Superior temporal gyrus (tissue), 1 donor: ENCODE measurements at regions not wholly inside any gene's neighbourhood (a gene's known extent, or its start where the extent isn't known, plus 50 kb on each side); places are given as distances from the start of the nearest gene placed in this dataset.

Experiments
- DNase-seq: peaks from one replicate; pipeline ENCODE4 v3.0.0-alpha.2; 2016; ENCODE audit errors: extremely low spot score

DNA sequence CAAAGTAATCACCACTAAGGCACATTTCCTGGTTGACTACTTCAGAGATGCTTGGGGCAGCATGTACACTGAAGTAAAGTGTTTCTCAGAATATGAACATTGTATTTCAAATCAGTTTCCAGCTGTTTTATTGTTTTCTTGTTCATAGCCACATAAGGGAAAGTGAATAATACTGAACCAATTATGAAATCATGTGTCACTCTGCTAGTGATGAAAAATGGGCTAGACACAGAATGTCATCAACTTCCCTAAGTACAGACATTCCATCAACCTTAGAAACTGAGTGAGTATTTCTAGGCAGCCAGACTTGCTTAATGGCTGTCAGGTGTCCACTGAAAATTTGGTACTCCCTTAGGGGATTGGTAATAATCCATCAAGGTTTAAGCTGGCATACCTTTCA is 603.5 kb downstream of the ARL4A start:
- DNase-seq = no peak

DNA sequence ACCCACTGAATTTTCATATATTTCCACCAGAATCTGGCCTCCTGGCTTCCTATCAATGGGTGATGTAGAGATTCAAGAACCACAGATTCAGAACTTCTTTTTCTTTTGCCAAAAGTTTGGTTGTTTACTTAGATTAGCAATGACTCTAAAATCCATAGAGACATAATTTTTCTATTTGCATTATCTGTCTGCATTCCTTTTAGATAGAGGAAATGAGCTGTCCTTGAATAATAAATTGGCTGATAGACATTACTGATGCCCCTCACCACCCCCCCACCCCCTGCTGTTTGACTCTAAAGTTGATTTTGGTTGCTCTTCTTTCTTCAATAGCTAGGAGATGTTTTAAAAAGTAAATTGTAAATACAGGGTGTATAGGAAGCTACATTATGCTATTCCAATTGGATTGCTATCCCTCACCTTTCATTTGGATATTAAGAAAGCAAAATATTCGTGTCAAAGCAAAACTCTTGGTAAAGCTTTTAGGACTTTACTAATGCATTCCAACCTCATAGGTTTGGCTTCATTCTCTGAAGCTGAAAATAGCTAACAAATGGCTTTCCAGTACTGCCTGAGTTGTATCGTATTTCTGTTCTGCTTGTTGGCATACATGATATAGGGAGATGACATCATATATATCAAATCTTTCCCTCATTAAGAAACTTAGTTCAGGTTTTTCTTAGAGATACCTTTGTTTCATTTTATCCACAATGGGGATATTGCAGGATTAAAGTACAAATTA is 606.0 kb downstream of the ARL4A start:
- no peak for DNase-seq

DNA sequence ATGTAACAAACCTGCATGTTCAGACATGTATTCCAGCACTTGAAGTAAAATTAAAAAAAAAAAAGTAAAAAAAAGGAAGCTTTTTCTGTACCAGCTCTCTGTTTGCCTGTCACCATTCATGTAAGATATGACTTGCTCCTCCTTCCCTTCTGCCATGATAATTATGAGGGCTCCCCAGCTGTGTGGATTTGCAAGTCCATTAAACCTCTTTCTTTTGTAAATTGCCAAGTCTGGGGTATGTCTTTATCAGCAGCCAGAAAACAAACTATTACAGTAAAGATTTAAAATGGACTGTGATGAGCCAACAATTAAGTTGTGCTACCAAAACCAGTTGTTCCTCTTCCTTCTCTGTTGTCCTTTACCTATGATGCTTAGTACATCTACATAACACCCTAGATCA is 619.6 kb downstream of the ARL4A start:
- DNase-seq = no peak

DNA sequence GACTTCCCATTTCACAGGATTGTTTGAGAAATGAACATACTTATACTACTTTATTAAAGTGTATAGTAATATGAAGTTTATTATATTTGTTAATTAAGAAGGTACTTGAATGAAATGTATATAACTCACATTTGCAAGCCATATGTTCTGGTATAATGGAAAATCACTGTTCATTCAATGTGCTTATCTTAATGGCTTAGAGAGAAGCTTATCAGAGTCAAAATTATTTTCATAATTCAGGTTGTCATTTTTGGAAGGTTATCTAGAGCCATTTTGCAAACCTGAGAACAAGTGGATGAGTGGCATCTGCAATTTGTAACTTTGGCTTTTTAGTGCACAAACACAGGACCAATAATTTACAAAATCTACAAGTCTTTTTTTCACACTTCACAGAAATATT is 621.0 kb downstream of the ARL4A start:
- DNase-seq = no peak

DNA sequence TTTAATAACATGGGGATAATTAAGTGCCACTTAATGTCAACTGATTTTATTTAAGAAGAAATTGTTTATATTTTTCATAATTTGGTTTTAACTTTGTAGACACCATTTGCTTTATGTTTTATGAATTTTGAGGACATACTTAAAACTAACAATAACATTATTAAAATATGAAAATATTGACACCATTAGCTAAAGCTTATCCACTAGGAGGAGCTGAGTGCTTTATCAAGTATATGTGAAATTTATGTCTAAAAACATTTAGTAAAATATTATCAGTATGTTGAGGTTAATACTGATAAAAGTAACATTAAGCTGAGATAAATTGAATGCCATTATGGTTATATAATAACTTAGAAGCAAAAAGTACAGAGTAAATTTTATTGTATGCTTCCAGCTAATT is 622.1 kb downstream of the ARL4A start:
- no peak for DNase-seq

DNA sequence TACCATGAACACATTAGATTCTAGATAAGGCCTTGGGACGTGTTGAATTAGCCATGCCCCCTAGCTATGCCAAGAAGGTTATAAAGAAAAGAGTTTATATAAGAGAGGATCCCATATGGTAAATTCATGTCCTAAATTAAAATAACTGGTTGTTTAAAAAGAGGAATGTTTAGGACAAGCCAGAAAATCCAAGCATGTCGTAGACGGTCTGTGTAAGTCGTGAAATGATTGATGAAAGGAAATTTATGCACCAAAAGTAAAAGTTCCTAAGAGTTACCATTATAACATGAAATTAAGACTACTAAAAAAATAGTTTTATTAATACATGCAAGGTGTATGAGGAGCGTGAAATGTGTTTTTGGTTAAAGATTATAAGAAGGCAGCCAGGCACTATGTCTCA is 624.9 kb downstream of the ARL4A start:
- DNase-seq = no peak

DNA sequence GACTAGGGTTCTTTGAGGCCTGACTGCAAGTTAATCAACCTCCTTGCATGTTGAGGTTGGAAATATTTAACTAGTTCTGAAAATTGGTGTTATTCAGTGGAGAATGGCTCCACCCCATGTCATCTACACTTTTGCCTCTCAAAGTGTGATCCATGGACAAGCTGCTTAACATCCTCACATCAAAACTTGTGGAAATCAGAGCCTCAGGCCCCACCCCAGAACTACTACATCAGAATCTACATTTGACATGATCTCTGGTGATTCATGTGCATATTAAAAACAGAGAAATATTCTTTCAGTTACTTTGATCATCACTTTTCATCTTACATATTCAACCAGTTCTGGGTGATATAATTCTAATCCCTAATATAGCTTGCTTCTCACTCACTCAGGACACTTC is 632.9 kb downstream of the ARL4A start:
- no peak for DNase-seq

DNA sequence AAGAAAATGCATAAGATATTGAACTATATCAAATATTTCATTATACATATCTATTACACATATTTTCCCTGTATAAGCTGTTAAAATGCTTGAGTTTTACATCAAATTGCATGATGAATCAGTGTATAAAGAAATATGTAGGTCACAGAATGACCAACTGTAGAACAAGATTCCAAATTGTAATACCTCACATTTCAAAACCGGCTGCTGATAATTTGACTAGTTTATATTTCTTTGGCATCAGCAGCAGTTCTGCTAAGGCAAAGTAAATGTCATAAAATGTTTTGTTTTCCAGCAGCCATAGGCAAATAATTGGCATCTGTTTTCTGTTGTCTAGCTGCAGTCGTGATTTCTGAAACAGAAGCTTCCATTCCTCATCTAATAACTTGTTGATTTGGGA is 633.9 kb downstream of the ARL4A start:
- DNase-seq = no peak

DNA sequence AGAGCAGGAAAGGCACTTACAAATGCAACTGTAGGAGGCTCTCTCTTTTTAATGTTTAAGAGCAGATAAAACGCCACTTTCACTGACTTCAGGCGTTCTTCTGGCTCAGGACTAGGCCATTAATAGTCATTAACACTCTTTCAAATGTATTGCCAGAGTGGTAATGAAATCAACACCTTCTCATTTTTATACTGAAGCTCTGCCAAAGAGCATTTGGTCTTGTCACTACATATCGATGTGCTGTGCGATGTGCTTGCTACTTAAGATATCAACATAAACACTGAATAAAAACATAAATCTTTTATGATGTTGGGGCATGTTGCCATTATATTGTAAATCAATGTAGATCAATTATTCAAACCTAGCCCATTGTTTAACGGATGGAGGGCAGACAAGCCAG is 634.7 kb downstream of the ARL4A start:
- no peak for DNase-seq

DNA sequence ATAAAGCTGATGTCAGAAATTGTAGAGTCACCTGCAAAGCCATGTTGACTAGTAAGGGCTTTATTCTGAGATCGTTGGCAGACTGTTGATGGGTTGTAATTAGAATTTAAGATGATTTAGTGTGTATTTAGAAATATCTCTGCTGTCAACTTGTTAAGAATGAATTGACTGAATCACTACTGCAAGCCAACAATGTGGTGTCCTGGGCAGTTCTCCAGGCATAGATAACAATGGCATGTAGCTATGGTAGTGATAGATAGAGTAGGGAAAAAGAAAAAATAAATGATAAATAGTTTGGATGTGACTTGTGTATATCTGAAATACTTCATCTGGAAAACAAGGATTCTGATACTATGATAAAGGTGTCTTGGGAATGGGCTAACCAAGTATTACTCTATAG is 640.2 kb downstream of the ARL4A start:
- no peak for DNase-seq

DNA sequence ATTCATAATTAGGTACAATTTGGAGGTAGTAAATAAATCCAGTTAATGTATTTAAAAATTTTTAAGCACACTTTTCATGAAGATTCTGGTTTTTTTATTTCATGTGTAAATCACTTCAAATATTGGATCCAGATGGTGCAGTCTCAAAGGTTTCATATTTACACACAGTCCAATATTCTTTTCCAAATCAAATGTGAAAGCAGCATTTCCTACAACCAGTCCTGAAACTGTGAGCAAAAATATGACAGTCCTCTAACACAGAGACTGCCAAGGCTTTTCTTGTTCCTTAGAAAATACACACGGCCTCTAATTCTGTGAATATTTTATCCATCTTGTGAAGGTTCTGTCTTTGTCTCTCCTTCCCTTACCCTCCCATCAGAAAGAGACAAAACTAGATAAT is 645.9 kb downstream of the ARL4A start:
- no peak for DNase-seq

DNA sequence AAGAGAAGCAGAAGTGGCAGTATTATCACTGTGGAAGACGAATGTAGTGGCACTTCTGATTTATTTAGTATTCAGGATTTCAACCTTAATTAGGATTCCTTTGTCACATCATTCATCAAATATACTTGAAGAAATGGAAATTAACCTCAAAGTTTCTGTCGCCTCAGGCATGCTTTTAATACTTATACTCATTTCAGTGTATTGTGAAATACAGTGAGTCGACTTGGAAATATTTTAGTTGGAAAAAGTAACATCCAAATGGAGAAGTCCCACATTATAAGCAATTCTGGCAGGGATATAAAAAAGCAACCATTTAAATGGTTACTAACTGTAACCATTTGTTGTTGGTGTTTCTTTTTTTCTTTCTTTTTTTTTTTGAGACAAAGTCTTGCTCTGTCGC is 648.8 kb downstream of the ARL4A start:
- no peak for DNase-seq

DNA sequence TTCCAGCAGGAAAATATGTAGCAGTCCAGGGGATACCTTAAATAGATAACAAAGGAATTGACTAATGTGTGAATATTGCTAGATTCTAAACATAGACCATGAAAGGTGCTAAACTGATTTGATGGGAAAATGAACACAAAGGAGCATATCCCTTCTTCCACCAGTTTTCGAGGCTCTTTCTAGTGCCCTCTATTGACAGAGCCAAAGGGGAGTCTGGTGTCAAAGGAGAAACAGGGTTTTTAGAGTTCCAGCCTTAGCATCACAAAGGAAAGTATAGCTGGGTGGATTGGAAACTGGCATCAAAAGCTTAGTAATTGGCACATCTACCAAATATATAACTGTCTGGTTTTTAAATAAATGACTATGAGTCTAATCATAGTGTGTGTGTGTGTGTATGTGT is 636.8 kb downstream of the ETV1 start:
- DNase-seq = no peak

DNA sequence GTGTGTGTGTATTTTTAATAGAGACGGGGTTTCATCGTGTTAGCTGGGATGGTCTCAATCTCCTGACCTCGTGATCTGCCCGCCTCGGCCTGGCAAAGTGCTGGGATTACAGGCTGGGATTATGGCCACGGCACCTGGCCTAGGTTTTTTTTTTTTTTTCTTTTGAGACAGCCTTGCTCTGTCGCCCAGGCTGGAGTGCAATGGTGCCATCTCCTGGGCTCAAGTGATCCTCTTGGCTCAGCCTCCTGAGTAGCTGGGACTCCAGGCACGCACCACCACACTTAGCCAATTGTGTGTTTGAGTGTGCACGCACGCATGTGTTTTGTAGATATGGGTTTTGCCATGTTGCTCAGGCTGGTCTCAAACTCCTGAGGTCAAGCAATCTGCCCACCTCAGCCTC is 629.8 kb downstream of the ETV1 start:
- DNase-seq = no peak

DNA sequence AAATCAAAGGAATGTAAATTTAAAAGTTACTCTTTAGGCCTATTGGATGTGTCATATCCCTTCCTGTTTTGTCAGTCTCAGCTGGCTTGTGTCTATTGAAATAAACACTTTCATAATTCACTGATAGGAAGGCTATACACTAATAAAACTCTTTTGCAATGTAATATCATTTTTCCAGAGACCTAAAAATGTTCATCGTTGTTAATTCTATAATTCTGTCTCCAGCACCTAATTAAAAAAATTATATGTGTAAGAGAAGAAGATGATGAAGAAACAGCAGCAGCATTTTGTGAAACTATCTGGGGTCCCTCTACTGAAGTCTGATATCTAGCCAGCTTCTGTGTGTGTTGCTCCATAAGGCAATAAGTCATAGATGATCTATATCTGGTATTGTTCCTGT is 602.7 kb downstream of the ETV1 start:
- DNase-seq = no peak

DNA sequence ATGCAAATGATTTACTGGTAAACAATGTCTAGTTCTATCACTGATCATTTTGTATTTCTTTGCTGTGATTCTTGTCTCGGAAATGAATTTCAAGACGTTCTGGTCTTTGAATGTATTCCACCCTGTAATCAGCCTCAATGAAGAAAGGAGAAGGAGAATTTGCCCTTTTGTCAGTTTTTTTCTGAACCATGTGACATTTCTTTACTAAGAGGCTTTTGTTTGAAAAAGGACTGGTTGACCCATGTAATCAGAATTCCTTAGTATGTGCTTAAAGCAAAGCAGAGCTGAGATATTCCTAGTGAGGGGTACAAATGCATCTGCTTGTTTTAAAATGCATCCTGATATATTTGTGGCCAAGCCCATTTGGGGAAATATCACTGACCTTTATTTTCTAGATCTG is 581.6 kb downstream of the ETV1 start:
- peak; percentile 16 for DNase-seq

DNA sequence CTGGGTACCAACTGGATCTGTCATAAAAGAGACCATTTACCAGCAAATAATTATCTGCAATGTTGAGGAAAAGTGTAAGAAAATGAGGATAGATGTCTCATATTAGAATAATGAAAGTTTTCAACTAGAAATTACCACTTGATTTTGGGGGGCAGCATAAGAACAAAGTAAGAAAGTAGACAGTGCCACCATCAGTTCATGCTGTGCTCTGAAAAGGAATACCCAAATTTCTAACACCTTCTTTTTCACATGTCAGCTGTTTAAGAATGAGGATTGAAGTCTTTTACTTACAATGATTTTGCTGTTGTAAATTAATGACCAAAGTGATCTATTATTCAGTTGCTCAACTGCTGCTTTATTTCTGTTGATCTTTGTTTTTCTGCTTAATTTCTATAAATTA is 578.3 kb downstream of the ETV1 start:
- no peak for DNase-seq

DNA sequence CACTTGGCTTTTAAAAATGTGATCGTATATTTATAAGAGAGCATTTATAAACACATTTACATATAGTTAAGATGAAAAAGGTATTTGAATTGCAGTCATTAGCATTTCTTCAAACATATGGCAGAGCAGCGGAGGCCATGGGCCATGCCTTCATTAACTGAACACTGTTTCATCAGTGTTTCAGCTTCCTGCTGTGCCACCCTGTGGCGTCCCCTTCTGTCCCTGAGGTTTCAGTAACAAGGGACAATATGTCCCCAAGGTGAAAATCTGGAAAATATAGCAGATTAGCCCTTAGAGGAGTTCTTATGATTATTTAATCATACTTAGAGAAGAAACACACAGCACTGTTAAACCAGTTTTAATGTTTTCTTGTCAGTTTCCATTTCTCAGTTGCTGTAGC is 577.8 kb downstream of the ETV1 start:
- no peak for DNase-seq

DNA sequence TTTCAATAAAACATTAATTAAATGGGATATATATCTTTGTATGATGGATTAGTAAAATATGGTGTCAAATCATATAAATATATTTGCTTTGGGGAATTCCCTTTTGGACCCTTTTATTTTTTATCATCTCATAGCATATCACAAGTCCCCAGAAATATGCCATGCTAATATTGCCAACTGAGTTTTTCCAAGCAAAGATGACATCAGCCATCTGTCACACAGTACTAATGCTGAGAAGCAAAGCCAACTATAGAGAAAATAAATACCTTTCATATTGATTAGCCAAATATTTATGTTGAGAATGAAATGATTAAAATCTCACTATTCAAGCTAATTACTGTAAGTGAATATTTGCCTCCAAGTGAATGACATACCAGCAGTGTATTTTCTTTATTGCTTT is 575.3 kb downstream of the ETV1 start:
- no peak for DNase-seq

DNA sequence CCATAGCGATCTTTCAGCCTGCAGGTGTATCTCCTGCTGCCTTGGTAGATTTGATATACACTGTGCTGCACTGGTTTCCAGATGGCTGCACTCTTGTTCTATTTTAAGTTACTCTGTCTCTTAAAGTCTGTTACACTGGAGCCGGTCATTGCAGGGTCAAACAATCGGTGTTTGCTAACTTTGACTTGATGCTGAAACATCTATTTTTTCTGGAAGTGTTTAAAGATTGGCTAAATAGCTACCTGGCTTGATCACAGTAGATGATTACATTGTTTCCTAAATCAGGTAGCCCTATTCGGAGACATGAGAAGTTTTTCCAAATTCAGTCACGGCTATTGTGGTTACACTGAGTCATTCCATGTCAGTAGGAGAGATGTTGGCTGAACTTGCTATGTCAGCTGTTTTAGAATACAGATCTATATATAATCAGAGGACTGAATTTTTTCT is 574.8 kb downstream of the ETV1 start:
- DNase-seq = no peak

DNA sequence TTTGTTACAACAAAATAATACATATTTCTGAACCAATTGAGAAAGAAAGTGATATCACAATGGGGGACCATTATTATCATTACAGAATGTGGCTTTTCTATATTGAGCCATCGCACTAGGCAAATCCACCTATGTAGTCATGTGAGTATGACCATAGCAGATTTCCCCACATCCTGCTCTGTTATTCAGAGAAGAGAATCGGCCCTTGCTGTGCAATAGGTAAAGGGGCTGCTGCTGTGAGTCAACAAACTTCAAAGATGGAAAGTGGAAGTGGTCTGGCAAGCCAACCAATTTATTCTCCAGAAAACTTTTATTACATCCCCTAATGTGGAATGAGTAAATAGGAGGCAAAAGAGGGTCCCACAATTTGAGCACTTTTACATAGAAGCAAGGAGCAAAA is 573.4 kb downstream of the ETV1 start:
- no peak for DNase-seq

DNA sequence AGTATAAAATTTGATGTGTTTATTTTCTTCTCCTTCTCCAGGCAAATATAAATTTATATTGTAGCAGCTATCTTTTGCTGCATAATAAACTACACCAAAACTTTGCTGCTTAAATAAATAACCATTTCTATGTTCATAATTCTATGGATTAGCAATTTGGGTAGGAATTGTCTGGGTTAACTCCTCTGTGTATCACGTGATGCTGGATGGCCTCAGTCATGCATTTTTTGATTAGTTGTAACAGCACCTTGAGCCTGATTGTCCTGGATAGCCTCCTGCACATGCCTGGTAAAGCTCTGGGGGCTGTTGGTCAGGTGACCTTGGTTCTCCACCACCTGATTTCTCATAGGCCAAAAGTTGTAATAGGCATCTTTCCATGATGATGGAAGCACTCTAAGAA is 572.9 kb downstream of the ETV1 start:
- no peak for DNase-seq

DNA sequence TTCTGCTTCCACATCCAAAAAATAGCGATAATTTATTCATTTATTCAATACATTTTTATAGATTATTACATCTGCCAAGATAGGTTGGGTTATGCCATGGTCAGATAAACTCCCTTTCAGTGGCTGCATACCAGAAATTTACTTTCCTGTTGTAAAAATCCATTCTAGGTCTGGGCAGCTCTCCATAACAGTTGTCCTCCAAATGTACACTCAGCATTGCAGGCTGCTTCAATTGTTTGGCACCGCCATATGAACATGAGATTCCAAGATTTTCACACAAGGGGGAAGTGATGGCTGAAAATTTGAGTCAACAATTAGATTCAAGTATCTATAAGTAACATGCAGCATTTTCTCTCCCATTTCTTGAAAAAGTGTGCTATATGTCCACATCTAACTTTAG is 568.7 kb downstream of the ETV1 start:
- DNase-seq = peak; percentile 32

DNA sequence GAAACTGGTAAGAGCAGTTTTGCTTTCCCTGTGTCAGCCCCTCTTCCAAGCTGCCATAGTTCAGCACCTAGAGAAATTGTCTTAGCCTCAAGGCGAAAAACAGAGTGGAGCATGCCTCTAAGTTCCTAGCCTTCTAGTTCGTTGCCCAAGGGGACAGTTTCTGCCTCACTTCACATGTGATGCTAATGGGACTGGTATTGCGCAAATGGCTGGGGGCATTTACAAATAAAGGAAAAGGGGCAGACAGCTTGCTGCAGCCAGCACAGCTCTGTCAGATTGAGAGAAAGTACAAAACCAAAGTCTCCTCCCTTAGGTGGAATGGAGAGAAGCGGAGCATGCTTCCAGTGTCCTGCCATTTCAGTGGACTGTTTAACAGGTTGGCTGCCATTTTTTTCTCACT is 567.7 kb downstream of the ETV1 start:
- no peak for DNase-seq
